ENCODE measurements at regions not wholly inside any gene's neighbourhood (a gene's known extent, or its start where the extent isn't known, plus 50 kb on each side); places are given as distances from the start of the nearest gene placed in this dataset.

DNA sequence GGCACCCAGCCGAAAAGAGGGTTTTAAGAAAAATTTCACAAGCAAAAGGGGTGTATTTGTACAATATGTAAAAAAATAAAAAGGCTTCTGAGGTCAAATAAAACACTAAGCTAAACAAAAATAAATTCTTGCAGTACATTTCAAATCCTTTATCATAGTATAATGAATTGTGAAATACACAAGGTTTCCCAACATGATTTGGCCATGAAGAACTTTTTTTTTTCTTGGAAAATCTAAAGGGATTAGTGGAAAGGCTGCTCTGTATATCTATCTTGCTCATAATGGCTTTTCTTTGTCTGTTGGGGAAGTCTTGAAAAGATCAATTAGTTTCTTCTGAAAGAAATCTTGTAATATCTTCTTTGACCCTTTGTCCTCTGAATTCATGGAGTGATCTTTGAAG, 593.4 kb downstream of the PLPP3 start:
- no peak for DNase-seq (ENCODE audit: low read depth in 1 of 2, low spot score in 1 of 2)
- TF ChIP-seq JUND (IDR thresholded peaks at IDR 0.05; ENCODE audit: low read depth), result no peak
- in situ Hi-C loops (cut with HindIII; ENCODE audit: low pct_unique_long_range_greater_than_20kb, low sequenced_read_pairs), result no loop called here

DNA sequence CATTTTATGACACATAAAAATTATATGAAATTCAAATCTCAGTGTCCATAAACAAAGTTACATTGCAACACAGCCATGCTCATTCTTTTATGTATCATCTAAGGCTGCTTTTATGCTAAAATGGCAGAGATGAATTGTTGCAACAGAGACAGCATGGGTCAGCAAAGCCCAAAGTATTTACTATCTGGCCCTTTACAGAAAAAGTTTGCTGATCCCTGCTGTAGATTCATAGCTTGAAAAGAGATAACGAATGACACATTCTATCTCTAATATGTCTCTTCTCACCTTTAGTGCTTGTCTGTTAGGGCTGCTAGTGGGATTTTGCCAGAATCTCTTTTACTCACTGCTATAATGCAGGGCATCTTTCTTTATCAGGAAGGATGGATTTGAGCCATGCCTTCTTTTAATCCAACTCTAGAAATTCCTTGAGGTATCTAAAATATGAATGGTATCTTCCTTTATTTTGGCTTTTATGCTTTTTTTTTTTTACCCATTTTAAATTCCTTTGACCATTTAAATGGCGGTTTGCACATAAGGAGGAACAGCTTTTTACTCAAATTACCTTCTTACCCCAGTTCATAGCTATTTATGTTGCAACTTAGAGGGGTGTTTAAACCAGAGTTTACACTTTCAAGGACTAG, 598.2 kb downstream of the PLPP3 start:
- TF ChIP-seq JUND (IDR thresholded peaks at IDR 0.05; ENCODE audit: low read depth), result no peak
- in situ Hi-C loops (cut with HindIII; ENCODE audit: low pct_unique_long_range_greater_than_20kb, low sequenced_read_pairs), result no loop called here
- no peak for DNase-seq (ENCODE audit: low read depth in 1 of 2, low spot score in 1 of 2)

DNA sequence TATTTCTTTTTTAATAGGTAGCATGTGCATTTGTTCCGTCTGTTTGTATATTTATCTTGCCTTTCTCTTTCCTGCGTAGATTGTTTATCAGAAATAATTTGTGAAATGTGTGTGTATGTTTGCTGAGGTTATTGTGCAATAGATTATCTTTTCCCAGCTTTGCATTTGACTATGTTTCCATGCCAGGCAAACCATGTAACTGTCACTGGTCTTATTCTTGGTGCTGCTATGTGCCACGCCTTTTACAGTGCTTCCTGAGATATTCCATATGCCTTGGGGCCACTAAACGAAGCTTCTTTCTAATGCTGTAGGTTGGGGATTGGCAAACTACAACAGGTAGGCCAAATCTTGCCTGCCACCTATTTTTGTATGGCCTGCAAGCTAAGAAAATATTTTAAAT, 598.8 kb downstream of the PLPP3 start:
- in situ Hi-C loops (cut with HindIII; ENCODE audit: low pct_unique_long_range_greater_than_20kb, low sequenced_read_pairs), result no loop called here
- DNase-seq (ENCODE audit: low read depth in 1 of 2, low spot score in 1 of 2), result no peak
- no peak for TF ChIP-seq JUND (IDR thresholded peaks at IDR 0.05; ENCODE audit: low read depth)

DNA sequence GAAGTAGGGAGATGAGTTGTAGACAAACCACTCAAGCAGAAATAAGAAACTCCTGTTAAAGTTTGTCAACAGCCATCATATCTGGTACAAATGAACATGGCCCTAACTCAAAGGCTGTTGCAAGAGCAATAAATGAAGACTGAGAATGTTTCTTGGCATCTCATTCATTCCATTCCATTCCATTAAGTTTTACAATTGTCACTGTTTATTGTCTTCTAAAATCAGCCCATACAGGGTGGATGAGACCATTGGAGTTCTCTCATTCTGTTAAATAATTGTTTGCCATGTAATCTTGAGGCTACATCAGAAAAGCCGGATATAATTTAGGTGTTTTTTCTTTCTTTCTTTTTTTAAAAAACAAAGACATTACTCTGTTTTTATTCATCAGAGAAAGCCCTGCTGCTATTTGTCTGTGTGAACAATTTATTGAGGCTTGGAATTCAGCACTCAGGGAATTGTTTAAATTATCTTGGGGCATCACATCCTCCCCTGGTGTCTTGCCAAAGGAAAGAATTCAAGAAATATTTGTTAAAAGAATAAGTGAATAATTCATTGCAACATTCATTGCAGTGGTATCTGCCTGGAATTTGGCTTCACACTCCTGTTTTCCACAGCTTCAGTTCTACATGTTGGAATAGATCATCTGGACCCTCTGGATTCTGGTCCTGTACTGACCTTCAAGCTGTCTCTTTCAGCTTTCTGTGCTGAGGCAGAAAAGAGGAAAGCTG, 604.5 kb downstream of the PLPP3 start:
- in situ Hi-C loops (cut with HindIII; ENCODE audit: low pct_unique_long_range_greater_than_20kb, low sequenced_read_pairs), result no loop called here
- no peak for TF ChIP-seq JUND (IDR thresholded peaks at IDR 0.05; ENCODE audit: low read depth)
- no peak for DNase-seq (ENCODE audit: low read depth in 1 of 2, low spot score in 1 of 2)

DNA sequence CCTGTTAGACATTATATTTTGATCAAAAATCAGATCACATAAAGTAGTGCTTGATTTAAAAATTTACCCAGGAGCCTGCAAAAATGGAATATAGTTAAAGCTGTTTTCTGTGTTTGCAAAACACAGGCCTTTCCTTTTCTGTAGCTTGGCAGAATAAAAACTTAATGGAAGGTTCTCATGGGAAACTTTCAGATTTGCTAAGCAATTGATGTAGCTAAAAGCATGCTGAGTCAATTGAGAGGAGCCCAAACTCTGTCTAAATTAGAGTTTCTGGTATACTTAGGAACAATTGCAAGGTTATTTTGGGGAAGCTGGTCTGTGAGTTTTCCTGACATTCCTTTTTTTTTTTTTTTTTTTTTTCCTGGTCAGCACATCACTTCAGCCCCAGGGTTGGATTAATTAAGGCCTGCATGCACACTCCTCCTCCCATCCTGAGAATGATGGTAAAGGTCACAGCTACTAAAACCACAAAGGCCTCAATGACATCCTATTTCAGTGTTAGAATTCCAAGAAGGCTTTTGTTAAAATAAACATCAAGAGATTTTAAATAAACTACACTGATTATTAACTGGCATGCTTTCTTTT, 608.7 kb downstream of the PLPP3 start:
- in situ Hi-C loops (cut with HindIII; ENCODE audit: low pct_unique_long_range_greater_than_20kb, low sequenced_read_pairs), result no loop called here
- TF ChIP-seq JUND (IDR thresholded peaks at IDR 0.05; ENCODE audit: low read depth), result no peak
- DNase-seq (ENCODE audit: low read depth in 1 of 2, low spot score in 1 of 2), result no peak

DNA sequence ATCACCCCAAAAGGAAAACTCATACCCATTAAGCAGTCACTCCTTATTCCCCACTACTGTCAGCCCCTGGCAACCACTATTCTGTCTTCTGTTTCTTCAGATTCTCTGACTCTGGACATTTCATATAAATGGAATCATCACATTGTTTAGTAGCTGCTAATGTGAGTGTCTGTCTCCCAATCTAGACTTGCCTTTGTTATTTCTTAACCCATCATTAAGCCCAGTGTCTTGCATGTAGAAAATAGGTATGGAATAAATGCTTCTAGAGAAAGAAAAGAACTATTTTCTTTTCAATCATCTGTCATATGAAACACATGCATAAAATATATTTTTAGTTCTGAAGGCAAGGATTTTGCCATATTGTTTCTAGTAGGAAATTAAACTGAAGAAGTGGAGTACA, 610.0 kb downstream of the PLPP3 start:
- DNase-seq (ENCODE audit: low read depth in 1 of 2, low spot score in 1 of 2), result no peak
- TF ChIP-seq JUND (IDR thresholded peaks at IDR 0.05; ENCODE audit: low read depth), result no peak
- in situ Hi-C loops (cut with HindIII; ENCODE audit: low pct_unique_long_range_greater_than_20kb, low sequenced_read_pairs), result no loop called here

DNA sequence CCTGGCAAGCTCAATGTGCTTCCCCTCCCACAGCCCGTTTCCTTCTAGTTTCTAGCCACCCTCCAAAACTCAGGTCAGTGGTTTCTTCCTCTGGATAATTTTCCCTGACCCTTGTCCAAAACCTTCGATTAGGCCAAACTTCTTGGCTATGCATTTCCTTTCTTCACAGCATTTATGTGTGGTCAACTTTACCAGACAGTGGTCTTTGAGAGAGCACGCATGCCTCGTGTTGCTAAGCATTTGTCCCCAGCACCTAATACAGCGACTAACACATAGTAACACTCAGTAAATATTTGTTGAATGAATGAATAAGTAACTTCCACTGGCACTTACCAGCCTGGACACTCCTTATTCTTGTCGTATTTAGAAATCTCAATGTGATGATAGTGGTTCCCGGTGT, 610.7 kb downstream of the PLPP3 start:
- in situ Hi-C loops (cut with HindIII; ENCODE audit: low pct_unique_long_range_greater_than_20kb, low sequenced_read_pairs), result no loop called here
- DNase-seq (ENCODE audit: low read depth in 1 of 2, low spot score in 1 of 2), result no peak
- TF ChIP-seq JUND (IDR thresholded peaks at IDR 0.05; ENCODE audit: low read depth), result no peak

DNA sequence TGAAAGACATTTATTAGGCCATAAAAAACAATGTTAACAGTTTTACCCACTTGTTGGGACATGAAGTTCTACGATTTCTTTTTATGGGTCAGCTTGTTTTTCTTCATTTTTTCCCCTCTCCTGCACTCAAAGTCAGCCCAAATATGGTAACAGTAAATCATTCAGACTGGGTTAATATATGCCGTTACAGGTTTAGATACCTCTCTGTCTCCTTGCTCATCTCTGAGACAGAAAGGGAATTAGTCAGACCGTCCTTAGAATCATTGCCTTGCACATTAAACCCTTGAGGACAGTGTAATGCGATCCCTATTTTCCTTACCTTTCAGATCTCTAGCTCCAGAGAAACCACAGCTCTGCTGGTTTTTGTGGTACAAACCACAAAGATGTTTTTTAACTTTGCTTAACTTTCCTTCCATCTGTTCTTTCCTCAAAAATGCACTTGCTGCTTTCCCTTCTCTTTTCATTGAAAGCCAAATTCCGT, 613.3 kb downstream of the PLPP3 start:
- DNase-seq (ENCODE audit: low read depth in 1 of 2, low spot score in 1 of 2), result no peak
- TF ChIP-seq JUND (IDR thresholded peaks at IDR 0.05; ENCODE audit: low read depth), result no peak
- in situ Hi-C loops (cut with HindIII; ENCODE audit: low pct_unique_long_range_greater_than_20kb, low sequenced_read_pairs), result no loop called here

DNA sequence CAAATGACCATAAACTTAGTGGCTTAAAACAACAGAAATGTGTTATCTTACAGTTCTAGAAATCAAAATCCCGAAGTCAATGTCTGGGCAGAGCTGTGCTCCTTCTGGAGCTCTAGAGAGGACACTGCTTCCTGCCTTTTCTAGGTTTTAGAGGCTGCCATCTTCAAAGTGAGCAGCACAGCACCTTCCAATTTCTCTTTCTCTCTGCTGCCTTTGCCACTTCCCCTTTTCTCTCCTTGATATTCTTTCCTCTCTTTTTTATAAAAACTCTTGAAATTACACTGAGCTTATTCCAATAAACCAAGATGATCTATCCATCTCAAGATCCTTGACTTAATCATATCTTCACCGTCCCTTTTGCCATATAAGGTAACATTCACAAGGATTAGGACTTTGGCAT, 616.9 kb downstream of the PLPP3 start:
- TF ChIP-seq JUND (IDR thresholded peaks at IDR 0.05; ENCODE audit: low read depth), result no peak
- no peak for DNase-seq (ENCODE audit: low read depth in 1 of 2, low spot score in 1 of 2)
- in situ Hi-C loops (cut with HindIII; ENCODE audit: low pct_unique_long_range_greater_than_20kb, low sequenced_read_pairs), result no loop called here

DNA sequence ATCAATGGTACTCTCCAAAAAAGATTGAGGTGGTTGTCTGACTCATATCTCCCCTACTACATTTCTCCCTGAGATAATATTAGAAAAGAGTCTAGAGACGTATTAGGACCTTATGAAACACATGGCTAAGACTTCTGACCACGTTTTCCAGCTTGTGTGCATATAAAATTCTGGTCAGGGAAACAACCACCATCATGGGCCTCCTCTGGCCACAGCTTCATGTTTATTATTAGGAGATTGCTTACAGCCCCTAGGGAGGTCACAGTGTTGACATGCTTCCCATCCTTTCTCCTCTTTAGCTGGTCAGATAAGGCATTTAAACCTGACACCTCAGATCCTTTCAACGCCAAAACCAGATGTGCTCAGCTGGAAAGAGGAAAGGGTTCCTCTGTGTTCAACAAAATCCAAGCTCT, 620.2 kb downstream of the PLPP3 start:
- DNase-seq (ENCODE audit: low read depth in 1 of 2, low spot score in 1 of 2), result no peak
- in situ Hi-C loops (cut with HindIII; ENCODE audit: low pct_unique_long_range_greater_than_20kb, low sequenced_read_pairs), result no loop called here
- no peak for TF ChIP-seq JUND (IDR thresholded peaks at IDR 0.05; ENCODE audit: low read depth)

DNA sequence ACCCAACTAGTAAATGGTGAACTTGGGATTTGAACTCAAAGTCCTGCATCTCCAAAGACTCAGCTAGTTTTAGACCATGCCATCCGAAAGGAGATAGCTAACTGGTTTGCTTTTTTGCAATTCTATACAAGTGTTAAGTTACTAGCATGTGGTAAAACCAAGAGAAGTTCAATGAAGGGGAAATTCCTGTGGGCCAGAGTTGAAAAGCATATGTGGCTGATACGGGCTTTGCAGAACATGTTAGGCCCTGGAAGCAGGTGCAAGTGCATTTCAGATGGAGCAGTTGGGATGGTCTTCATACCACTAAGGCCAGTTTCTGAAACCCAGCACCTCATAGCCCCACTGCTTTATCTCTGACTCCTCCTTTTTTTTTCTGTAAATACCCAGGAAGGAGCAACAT, 620.9 kb downstream of the PLPP3 start:
- no peak for TF ChIP-seq JUND (IDR thresholded peaks at IDR 0.05; ENCODE audit: low read depth)
- DNase-seq (ENCODE audit: low read depth in 1 of 2, low spot score in 1 of 2), result no peak
- in situ Hi-C loops (cut with HindIII; ENCODE audit: low pct_unique_long_range_greater_than_20kb, low sequenced_read_pairs), result no loop called here

DNA sequence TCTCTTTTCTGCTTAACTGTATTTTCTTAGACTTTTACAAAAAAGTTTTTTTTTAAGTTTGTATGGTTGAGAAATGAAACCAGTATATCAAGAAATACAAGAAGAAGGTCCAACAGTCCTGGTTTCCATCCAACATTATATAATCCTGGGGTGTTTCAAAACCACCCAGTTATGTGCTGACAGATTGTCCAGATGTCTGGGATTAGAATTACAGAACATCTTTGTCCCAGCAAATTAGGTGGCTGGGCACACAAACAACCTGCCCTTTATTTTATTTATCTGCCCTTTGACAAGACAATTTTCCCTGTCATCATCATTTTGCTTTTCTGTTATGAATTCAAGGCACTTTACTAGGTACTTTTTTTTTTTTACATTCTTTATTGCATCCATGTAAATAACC, 622.1 kb downstream of the PLPP3 start:
- no peak for DNase-seq (ENCODE audit: low read depth in 1 of 2, low spot score in 1 of 2)
- TF ChIP-seq JUND (IDR thresholded peaks at IDR 0.05; ENCODE audit: low read depth), result no peak
- in situ Hi-C loops (cut with HindIII; ENCODE audit: low pct_unique_long_range_greater_than_20kb, low sequenced_read_pairs), result no loop called here

DNA sequence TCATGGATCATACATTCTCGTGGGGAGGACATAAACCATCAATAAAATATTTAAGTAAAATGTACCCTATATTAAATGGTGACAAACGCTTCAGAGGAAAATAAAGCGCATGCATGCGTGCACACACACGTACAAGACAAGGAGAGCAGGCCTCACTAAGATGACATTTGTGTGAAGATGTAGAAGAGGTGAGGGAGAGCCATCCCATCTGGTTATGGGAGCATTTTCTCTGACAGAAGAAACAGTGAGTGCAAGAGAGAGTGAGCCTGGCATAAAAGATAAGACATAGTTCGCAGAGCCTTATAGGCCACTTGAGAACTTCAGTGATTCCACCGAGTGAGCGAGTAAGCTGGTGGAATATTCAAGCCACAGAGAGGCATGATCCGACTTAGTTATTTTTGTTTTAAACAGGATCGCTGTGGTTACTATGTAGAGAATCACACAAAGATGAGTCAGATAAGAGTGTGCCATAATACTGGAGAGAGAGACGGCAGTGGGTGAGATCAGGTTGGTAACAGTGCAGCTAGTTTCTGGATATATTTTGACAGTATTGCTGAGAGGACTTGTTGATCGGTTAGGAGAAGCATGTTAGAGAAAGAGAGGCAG, 624.2 kb downstream of the PLPP3 start:
- TF ChIP-seq JUND (IDR thresholded peaks at IDR 0.05; ENCODE audit: low read depth), result no peak
- no peak for DNase-seq (ENCODE audit: low read depth in 1 of 2, low spot score in 1 of 2)
- in situ Hi-C loops (cut with HindIII; ENCODE audit: low pct_unique_long_range_greater_than_20kb, low sequenced_read_pairs), result no loop called here
